ENCODE measurements at regions not wholly inside any gene's neighbourhood (a gene's known extent, or its start where the extent isn't known, plus 50 kb on each side); places are given as distances from the start of the nearest gene placed in this dataset.

DNA sequence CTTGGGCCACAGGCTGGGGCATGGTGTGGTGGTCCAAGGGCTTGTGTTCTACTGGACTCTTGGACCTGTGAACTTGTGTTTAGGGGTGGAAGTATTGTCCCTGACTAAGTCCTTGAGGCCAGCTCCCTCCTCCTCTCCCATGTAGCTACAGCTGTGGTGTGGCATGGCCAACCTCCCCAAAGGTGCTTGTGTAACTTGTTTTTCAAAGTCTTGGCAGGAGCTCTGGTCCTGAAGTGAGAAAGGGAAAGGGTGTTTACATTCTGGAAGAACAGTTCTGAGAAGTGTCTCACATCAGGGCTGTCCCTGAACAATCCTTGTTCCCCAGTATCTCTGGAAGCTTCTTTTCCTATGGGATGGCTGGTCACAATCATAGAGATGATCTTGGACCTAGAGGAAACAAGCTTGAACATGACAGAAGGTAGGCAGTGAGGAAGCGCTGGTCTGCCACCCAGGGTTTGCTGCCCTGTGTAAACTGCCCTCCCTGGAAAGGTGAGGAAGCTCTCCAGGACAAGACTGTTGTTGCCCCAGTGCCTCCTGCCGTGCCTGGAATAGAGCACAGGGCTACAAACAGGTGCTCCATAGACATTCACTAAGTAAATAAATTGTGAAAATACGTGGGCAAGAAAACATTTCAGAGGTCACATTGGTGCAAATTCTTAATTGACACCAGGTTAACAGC is 64.6 kb upstream of the KLF9 start:
- POLR2A ChIA-PET, result interaction anchor here (0.8 to 1.2 kb wide), 4 partner anchors 58 to 121 kb away, joined by 3 to 10 read pairs (median 4); partner anchors contain the start of gene KLF9
- Histone ChIP-seq H3K27me3 (ENCODE audit: control insufficient read depth, insufficient read depth, low read length) (no peaks in the 10 kb centered on the region), H3K27ac (ENCODE audit: low read depth, low read length) (peak overlapping the region; percentile 71), H3K4me3 (ENCODE audit: low read depth, low read length) (no peak overlapping the region), H3K9me3 (ENCODE audit: control insufficient read depth, insufficient read depth, low read length) (no peaks in the 10 kb centered on the region)
- CTCF ChIA-PET, result interaction anchor here (1.4 to 2.5 kb wide), 2 partner anchors 13 to 123 kb away, joined by 3 to 11 read pairs; no protein-coding TSS in a partner anchor
- no peak for TF ChIP-seq CTCF (IDR thresholded peaks at IDR 0.05; ENCODE audit: low read depth, low read length)
- no peak for DNase-seq (ENCODE audit: low read depth, low spot score)

DNA sequence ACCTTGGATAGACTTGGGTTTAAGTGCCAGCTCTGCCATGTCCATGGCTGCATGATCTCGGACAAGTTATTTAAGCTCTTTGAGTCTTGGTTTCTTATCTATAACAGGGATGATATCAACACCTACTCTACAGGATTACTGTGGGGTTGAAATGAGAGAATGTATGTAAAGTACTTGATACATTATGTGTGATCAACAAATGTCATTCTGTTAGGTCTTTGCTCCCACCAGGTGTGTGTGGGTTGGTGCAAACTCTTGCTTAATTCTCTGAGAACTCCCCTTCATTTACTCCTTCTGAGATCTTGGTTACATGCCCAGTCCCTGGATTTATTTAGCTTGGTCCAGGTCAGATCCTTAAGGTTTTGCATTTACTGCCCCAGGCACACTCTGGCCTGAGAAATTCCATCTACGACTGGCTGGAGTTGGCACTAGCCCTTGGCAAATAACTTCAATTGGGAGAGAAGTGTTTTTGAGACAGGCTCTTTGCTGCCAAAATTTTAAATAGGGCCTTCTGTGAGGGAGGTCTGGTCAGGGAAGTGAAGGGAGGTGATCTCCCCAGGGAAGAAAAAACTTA is 63.5 kb upstream of the KLF9 start:
- Histone ChIP-seq H3K4me3 (ENCODE audit: low read depth, low read length) (no peak overlapping the region), H3K27ac (ENCODE audit: low read depth, low read length) (peak overlapping the region; percentile 68), H3K9me3 (ENCODE audit: control insufficient read depth, insufficient read depth, low read length) (no peaks in the 10 kb centered on the region), H3K27me3 (ENCODE audit: control insufficient read depth, insufficient read depth, low read length) (no peaks in the 10 kb centered on the region)
- CTCF ChIA-PET, result interaction anchor here (0.6 kb wide), 1 partner anchor 40 kb away, joined by 3 read pairs; no protein-coding TSS in a partner anchor
- DNase-seq (ENCODE audit: low read depth, low spot score), result no peak
- no peak for TF ChIP-seq CTCF (IDR thresholded peaks at IDR 0.05; ENCODE audit: low read depth, low read length)
- POLR2A ChIA-PET, result no interaction called here

DNA sequence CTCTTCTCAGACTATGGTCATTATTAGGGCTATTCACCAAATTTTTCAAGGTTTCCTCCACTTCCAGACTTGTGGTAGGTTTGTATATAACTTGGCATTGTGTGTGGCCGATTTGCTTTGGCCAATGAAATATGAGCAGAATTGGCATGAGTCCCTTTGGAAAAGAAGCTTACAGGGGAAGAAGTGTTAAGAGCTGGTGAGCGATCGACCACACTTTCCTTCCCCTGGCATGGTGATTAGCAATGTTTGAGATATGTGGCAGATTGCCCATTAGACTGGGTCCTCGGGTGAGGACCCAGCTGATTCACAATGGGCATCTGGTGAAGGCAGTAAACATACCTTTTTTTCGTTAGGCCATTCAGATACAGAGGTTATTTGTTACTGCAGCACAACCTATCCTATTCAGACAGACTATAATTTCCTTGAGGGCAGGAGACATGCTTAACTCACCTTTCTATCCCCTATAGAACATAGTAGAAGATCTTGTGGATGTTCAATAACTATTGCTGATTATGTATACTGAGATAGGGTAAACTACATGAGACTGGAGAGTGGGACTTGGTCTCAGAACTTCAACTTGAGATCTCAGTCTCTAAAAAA is 62.8 kb upstream of the KLF9 start:
- no peak for TF ChIP-seq CTCF (IDR thresholded peaks at IDR 0.05; ENCODE audit: low read depth, low read length)
- H3K27ac ChIP-seq (ENCODE audit: low read depth, low read length), result no peak overlapping the region
- H3K9me3 ChIP-seq (ENCODE audit: control insufficient read depth, insufficient read depth, low read length), result no peaks in the 10 kb centered on the region
- no peaks in the 10 kb centered on the region for H3K27me3 ChIP-seq (ENCODE audit: control insufficient read depth, insufficient read depth, low read length)
- DNase-seq (ENCODE audit: low read depth, low spot score), result no peak
- POLR2A ChIA-PET, result no interaction called here
- no peak overlapping the region for H3K4me3 ChIP-seq (ENCODE audit: low read depth, low read length)
- CTCF ChIA-PET, result no interaction called here

GRCh38 chr9:70475211-70475610 is 60.8 kb upstream of the KLF9 start:
- no peak overlapping the region for H3K4me3 ChIP-seq (ENCODE audit: low read depth, low read length)
- no peaks in the 10 kb centered on the region for H3K27me3 ChIP-seq (ENCODE audit: control insufficient read depth, insufficient read depth, low read length)
- ChIA-PET CTCF (no interaction called here), POLR2A (no interaction called here)
- DNase-seq (ENCODE audit: low read depth, low spot score), result no peak
- no peak for TF ChIP-seq CTCF (IDR thresholded peaks at IDR 0.05; ENCODE audit: low read depth, low read length)
- H3K9me3 ChIP-seq (ENCODE audit: control insufficient read depth, insufficient read depth, low read length), result no peaks in the 10 kb centered on the region
- H3K27ac ChIP-seq (ENCODE audit: low read depth, low read length), result no peak overlapping the region

GRCh38 chr9:70474413-70474812 is 60.0 kb upstream of the KLF9 start:
- ChIA-PET CTCF (interaction anchor here (0.7 to 2.6 kb wide), 2 partner anchors 10 to 25 kb away, joined by 4 to 10 read pairs; no protein-coding TSS in a partner anchor), POLR2A (no interaction called here)
- Histone ChIP-seq H3K27me3 (ENCODE audit: control insufficient read depth, insufficient read depth, low read length) (no peaks in the 10 kb centered on the region), H3K27ac (ENCODE audit: low read depth, low read length) (no peak overlapping the region), H3K4me3 (ENCODE audit: low read depth, low read length) (no peak overlapping the region), H3K9me3 (ENCODE audit: control insufficient read depth, insufficient read depth, low read length) (no peaks in the 10 kb centered on the region)
- DNase-seq (ENCODE audit: low read depth, low spot score), result no peak
- no peak for TF ChIP-seq CTCF (IDR thresholded peaks at IDR 0.05; ENCODE audit: low read depth, low read length)
